HL-60 (cell line): ENCODE measurements at regions not wholly inside any gene's neighbourhood (a gene's known extent, or its start where the extent isn't known, plus 50 kb on each side); places are given as distances from the start of the nearest gene placed in this dataset.

Experiments
- CTCF ChIP-seq: IDR thresholded peaks from one replicate; pipeline ENCODE4 v1.5.1; 2011; ENCODE audit warnings: low read length, control low read depth, inconsistent platforms; ENCODE audit not compliant: insufficient read depth
- POLR2AphosphoS5 ChIP-seq: IDR thresholded peaks from 2 replicates; pipeline ENCODE4 v1.6.1; 2012; ENCODE audit warnings: low read depth
- REST ChIP-seq: IDR thresholded peaks from 2 replicates; pipeline ENCODE4 v1.6.1; 2012; ENCODE audit warnings: low read depth; ENCODE audit not compliant: insufficient replicate concordance

GRCh38 chr7:67413670-67414069 lies 417.0 kb downstream of the TYW1 start:
- TF ChIP-seq CTCF (no peak), POLR2AphosphoS5 (no peak), REST (no peak)
